ENCODE measurements at regions not wholly inside any gene's neighbourhood (a gene's known extent, or its start where the extent isn't known, plus 50 kb on each side); places are given as distances from the start of the nearest gene placed in this dataset.

DNA sequence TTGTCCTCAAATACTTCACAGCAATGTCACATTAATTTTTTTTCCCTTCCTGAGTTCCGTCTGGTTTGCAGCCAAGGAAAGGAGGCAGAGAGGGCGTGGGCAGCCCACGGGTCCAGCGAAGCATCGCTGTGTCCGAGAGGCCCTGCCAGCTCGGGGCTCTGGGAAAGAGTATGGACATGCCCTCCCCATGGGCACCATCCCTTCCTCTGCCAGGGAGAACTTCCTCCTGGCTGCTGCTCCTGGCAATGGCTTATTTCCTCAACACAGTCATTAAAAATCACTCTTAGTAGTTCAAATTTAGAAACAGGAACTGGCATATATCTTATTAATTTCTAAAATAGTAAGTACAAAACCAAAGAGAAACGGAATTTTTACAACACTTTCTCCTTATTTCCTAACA lies 115.4 kb downstream of the RIPK4 start (continued):
- TF ChIP-seq SMAD3 (CRISPR knock-in tag; IDR thresholded peaks at IDR 0.05) (no peak), ZNF577 (CRISPR knock-in tag; IDR thresholded peaks at IDR 0.05; ENCODE audit: borderline replicate concordance, low read depth) (no peak), TMF1 (CRISPR knock-in tag; IDR thresholded peaks at IDR 0.05; ENCODE audit: low read depth) (no peak), HMG20A (CRISPR knock-in tag; IDR thresholded peaks at IDR 0.05; ENCODE audit: borderline replicate concordance) (no peak), ZNF451 (CRISPR knock-in tag; IDR thresholded peaks at IDR 0.05) (no peak)
- TF ChIP-seq, protein P1, sequence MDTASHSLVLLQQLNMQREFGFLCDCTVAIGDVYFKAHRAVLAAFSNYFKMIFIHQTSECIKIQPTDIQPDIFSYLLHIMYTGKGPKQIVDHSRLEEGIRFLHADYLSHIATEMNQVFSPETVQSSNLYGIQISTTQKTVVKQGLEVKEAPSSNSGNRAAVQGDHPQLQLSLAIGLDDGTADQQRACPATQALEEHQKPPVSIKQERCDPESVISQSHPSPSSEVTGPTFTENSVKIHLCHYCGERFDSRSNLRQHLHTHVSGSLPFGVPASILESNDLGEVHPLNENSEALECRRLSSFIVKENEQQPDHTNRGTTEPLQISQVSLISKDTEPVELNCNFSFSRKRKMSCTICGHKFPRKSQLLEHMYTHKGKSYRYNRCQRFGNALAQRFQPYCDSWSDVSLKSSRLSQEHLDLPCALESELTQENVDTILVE (CRISPR knock-in tag; IDR thresholded peaks at IDR 0.05) = no peak
- TF ChIP-seq, protein P2, sequence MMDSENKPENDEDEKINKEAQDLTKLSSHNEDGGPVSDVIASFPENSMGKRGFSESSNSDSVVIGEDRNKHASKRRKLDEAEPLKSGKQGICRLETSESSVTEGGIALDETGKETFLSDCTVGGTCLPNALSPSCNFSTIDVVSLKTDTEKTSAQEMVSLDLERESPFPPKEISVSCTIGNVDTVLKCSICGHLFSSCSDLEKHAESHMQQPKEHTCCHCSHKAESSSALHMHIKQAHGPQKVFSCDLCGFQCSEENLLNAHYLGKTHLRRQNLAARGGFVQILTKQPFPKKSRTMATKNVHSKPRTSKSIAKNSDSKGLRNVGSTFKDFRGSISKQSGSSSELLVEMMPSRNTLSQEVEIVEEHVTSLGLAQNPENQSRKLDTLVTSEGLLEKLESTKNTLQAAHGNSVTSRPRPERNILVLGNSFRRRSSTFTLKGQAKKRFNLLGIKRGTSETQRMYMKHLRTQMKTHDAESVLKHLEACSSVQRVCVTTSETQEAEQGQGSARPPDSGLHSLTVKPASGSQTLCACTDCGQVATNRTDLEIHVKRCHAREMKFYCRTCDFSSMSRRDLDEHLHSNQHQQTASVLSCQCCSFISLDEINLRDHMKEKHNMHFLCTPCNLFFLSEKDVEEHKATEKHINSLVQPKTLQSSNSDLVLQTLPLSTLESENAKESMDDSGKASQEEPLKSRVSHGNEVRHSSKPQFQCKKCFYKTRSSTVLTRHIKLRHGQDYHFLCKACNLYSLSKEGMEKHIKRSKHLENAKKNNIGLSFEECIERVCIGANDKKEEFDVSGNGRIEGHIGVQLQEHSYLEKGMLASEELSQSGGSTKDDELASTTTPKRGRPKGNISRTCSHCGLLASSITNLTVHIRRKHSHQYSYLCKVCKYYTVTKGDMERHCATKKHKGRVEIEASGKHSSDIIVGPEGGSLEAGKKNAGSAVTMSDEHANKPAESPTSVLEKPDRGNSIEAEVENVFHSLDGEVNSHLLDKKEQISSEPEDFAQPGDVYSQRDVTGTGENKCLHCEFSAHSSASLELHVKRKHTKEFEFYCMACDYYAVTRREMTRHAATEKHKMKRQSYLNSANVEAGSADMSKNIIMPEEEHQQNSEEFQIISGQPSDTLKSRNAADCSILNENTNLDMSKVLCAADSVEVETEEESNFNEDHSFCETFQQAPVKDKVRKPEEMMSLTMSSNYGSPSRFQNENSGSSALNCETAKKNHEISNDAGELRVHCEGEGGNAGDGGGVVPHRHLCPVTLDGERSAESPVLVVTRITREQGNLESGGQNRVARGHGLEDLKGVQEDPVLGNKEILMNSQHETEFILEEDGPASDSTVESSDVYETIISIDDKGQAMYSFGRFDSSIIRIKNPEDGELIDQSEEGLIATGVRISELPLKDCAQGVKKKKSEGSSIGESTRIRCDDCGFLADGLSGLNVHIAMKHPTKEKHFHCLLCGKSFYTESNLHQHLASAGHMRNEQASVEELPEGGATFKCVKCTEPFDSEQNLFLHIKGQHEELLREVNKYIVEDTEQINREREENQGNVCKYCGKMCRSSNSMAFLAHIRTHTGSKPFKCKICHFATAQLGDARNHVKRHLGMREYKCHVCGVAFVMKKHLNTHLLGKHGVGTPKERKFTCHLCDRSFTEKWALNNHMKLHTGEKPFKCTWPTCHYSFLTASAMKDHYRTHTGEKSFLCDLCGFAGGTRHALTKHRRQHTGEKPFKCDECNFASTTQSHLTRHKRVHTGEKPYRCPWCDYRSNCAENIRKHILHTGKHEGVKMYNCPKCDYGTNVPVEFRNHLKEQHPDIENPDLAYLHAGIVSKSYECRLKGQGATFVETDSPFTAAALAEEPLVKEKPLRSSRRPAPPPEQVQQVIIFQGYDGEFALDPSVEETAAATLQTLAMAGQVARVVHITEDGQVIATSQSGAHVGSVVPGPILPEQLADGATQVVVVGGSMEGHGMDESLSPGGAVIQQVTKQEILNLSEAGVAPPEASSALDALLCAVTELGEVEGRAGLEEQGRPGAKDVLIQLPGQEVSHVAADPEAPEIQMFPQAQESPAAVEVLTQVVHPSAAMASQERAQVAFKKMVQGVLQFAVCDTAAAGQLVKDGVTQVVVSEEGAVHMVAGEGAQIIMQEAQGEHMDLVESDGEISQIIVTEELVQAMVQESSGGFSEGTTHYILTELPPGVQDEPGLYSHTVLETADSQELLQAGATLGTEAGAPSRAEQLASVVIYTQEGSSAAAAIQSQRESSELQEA (CRISPR knock-in tag; IDR thresholded peaks at IDR 0.05; ENCODE audit: not compliant biosample characterization) = no peak

Measured in HepG2 (cell line).